ENCODE measurements at regions not wholly inside any gene's neighbourhood (a gene's known extent, or its start where the extent isn't known, plus 50 kb on each side); places are given as distances from the start of the nearest gene placed in this dataset.

DNA sequence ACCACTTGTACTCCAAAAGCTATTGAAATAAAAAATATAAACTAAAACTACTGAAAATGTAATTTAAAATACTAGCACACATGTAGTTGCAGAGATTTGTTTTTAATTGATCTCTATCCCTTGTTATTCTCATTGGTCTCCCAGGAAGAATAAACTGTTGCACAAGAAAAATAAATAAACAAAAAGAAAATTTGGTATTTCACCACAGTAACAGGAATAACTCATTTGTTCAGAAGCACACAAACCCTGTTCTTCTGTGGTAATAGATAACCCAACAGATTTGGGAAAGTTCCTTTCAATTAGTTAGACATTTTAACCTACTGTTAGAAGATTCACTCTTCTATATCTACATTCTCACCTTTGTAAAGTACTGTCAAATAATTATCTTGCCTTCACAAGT is 70.9 kb upstream of the APOOL start:
- H3K79me1 ChIP-seq (ENCODE audit: low read depth, low read length), result no peaks in the 10 kb centered on the region
- H4K8ac ChIP-seq (ENCODE audit: extremely low read depth, insufficient read depth, low read length), result no peak overlapping the region
- TF ChIP-seq BRCA1 (IDR thresholded peaks at IDR 0.05; ENCODE audit: low read depth, low read length) (no peak), GABPA (IDR thresholded peaks at IDR 0.05; ENCODE audit: borderline replicate concordance, insufficient read depth, low read length) (no peak), RBBP5 (IDR thresholded peaks at IDR 0.05; ENCODE audit: borderline replicate concordance, low read depth, low read length) (no peak), KDM1A (IDR thresholded peaks at IDR 0.05; ENCODE audit: borderline replicate concordance, low read length) (no peak), POLR2A (IDR thresholded peaks at IDR 0.05; ENCODE audit: control extremely low read depth in 1 of 2, low read depth in 2 of 2, low read length in 2 of 2) (no peak), ZNF274 (IDR thresholded peaks at IDR 0.05; ENCODE audit: borderline replicate concordance, extremely low read depth, low read length) (no peak), JUND (IDR thresholded peaks at IDR 0.05; ENCODE audit: low read length) (no peak), BACH1 (IDR thresholded peaks at IDR 0.05; ENCODE audit: low read length) (no peak), SP2 (IDR thresholded peaks at IDR 0.05; ENCODE audit: low read length) (no peak), HDAC2 (IDR thresholded peaks at IDR 0.05; ENCODE audit: borderline replicate concordance in 1 of 2, low read depth in 2 of 2, low read length in 2 of 2) (no peak), SIN3A (conservative IDR thresholded peaks at IDR 0.05 in 1 of 2, IDR thresholded peaks at IDR 0.05 in 1 of 2; ENCODE audit: low read depth in 1 of 2, low read length in 2 of 2) (no peak), EP300 (IDR thresholded peaks at IDR 0.05; ENCODE audit: borderline replicate concordance in 1 of 2, low read depth in 2 of 2, low read length in 2 of 2) (no peak), PHF8 (conservative IDR thresholded peaks at IDR 0.05; ENCODE audit: low read depth, low read length) (no peak)
- H3K4me1 ChIP-seq (replicated peaks in 1 of 4; ENCODE audit: control insufficient read depth in 3 of 4, insufficient read depth in 4 of 4, low read length in 3 of 4), result no peaks in the 10 kb centered on the region
- FAIRE-seq (no peak), DNase-seq (ENCODE audit: low read depth in 1 of 2, low spot score in 2 of 2) (no peak)
- no peak overlapping the region for H3K4me2 ChIP-seq (ENCODE audit: insufficient read depth in 1 of 2, low read depth in 2 of 2, low read length in 2 of 2)
- H3K18ac ChIP-seq (ENCODE audit: extremely low read depth, low read length), result no peak overlapping the region
- no peak overlapping the region for H3K9ac ChIP-seq (replicated peaks in 1 of 4; ENCODE audit: extremely low read depth in 1 of 4, low read depth in 3 of 4, low read length in 3 of 4)
- POLR2A ChIA-PET (ENCODE audit: partially characterized antibody), result no interaction called here
- H2BK15ac ChIP-seq (ENCODE audit: low read length), result no peak overlapping the region
- H2AFZ ChIP-seq (ENCODE audit: low read length), result no peak overlapping the region
- H2BK5ac ChIP-seq (ENCODE audit: low read depth, low read length), result no peak overlapping the region
- no peak overlapping the region for H3K23ac ChIP-seq (ENCODE audit: insufficient read length)
- H2BK20ac ChIP-seq (ENCODE audit: low read length), result no peak overlapping the region
- H3K56ac ChIP-seq (replicated peaks; ENCODE audit: insufficient read length, low read depth, low read length), result no peak overlapping the region
- no peak overlapping the region for H2BK12ac ChIP-seq (ENCODE audit: low read depth, low read length)
- H4K91ac ChIP-seq (replicated peaks; ENCODE audit: insufficient read length, low read length), result no peak overlapping the region
- H4K20me1 ChIP-seq (replicated peaks in 1 of 2; ENCODE audit: control insufficient read depth in 1 of 2, insufficient read depth in 2 of 2, low read length in 2 of 2), result no peaks in the 10 kb centered on the region
- no peaks in the 10 kb centered on the region for H3K36me3 ChIP-seq (ENCODE audit: control insufficient read depth in 2 of 4, insufficient read depth in 4 of 4, low read length in 3 of 4)
- no peak overlapping the region for H3K14ac ChIP-seq (ENCODE audit: insufficient read length)
- no peaks in the 10 kb centered on the region for H3K23me2 ChIP-seq (ENCODE audit: low read depth, low read length)
- H2AK5ac ChIP-seq (ENCODE audit: low read depth, low read length), result no peak overlapping the region
- no peaks in the 10 kb centered on the region for H3K79me2 ChIP-seq (ENCODE audit: control insufficient read depth in 1 of 2, insufficient read depth in 2 of 2, low read length in 2 of 2)
- CTCF ChIA-PET (ENCODE audit: partially characterized antibody), result no interaction called here
- H3K9me3 ChIP-seq (ENCODE audit: insufficient read depth in 2 of 2, low read depth in 1 of 2, low read length in 1 of 2), result no peaks in the 10 kb centered on the region
- no peak overlapping the region for H2BK120ac ChIP-seq (replicated peaks; ENCODE audit: low read depth, low read length)
- no peak overlapping the region for H3K4ac ChIP-seq (replicated peaks; ENCODE audit: insufficient read length, low read depth, low read length)
- no peak overlapping the region for H3K4me3 ChIP-seq (ENCODE audit: extremely low read depth in 1 of 4, insufficient read depth in 2 of 4, low read depth in 3 of 4, low read length in 4 of 4)
- H3K27me3 ChIP-seq (replicated peaks in 1 of 4; ENCODE audit: control insufficient read depth in 3 of 4, extremely low read depth in 1 of 4, insufficient read depth in 3 of 4, low read length in 3 of 4), result no peaks in the 10 kb centered on the region
- H4K5ac ChIP-seq (ENCODE audit: insufficient read length, low read depth, low read length), result no peak overlapping the region
- H3K27ac ChIP-seq (ENCODE audit: low read depth, low read length), result no peak overlapping the region

Data from H1 (cell line).